Stimulated activated CD4-positive, alpha-beta T cell treated with anti-CD3 and anti-CD28 coated beads, Interleukin-1b, Interleukin-23, amount 100 ng/mL, for 48 hours (primary cell): ENCODE measurements at regions not wholly inside any gene's neighbourhood (a gene's known extent, or its start where the extent isn't known, plus 50 kb on each side); places are given as distances from the start of the nearest gene placed in this dataset.

ENCODE experiments used
- DNase-seq: peaks from one replicate; pipeline ENCODE4 v3.0.0-alpha.2; 2020

GRCh38 chr12:30874455-30875321, 51.9 kb upstream of the TSPAN11 start:
- no peak for DNase-seq

- no peak for DNase-seq
These were observed 55.9 kb upstream of the TSPAN11 start for GRCh38 chr12:30870491-30871265.

GRCh38 chr12:30867415-30867814, 59.1 kb upstream of the TSPAN11 start:
- DNase-seq: no peak

DNA sequence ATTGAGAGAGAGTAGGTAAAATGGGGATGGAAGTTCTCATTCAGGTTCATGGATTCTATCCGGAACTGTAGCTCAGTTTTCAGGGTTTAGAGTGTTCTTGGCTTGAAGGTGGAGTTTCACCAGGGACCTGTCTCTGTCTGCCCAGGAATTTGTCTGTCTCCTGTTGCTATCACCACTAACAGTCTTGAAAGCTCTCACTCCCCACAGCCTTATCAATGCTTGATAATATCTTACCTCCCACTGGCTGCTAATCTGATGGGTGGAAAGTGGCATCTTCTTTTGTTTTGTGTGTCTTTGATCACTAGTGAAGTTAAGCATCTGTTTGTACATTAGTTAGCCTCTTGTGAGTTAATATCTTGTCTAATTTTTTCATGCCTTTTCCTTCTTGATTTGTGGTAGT, 60.3 kb upstream of the TSPAN11 start:
- DNase-seq: no peak

- no peak for DNase-seq
These were observed 62.7 kb upstream of the TSPAN11 start for GRCh38 chr12:30863839-30864238.

- DNase-seq: no peak
These were observed 64.1 kb upstream of the TSPAN11 start for GRCh38 chr12:30862486-30862885.

GRCh38 chr12:30859226-30859625, 67.3 kb upstream of the TSPAN11 start:
- no peak for DNase-seq

DNA sequence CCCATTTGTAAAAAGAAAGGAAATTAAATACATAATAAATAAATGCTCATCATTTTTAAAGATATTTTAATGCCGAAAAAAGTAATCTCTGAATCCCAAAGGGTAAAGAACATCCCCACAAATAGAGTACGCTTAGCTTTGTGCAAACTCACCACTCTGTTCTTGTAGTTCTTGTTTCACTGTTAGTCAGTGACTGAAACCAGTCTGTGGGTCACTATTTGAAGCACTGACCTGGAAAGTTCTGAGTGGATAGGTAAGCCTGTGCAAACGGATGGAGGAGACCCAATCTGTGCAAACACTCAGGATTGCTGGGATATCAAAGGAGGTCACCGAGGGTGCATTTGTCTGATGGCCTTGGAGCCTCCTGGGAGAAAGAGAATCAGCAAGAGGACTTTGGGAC, 68.1 kb upstream of the TSPAN11 start:
- no peak for DNase-seq

- DNase-seq: no peak
These were observed 72.9 kb upstream of the TSPAN11 start for GRCh38 chr12:30853561-30854133.

DNA sequence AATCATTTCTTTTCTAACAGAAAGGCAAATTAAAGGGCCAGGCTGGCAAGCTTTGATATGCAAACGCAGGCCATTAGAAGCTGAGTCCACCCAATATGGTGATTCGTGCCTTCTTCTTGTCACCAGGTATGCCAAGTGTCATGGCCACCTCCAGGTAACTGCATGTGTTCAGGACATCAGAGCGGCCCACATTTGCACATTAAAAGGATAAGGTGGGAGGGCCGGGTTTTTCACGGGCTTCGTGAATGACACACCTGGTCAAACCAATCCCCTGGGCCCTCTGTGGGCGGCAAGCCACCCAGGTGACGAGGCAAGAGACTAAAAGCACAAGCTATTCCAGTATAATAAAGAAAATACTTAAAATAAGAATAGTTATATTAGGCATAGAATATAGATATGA, 75.9 kb upstream of the TSPAN11 start:
- DNase-seq: no peak

DNA sequence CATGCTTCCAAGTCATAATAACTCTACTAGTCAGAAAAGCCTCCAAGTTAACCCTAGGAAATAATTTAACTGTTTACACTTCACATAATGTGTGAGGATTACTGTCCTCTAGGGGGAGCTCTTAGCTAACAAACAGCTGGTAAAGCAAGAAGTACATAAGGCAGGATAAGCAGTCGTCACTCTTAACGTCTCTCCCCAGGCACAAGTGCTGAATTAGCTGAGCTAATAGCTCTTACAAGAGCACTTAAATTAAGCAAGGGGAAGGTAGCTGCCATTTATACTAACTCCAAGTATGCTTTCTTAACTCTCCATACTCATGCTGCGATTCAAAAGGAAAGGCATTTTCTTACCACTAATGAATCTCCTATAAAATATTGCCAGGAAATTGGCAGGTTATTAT, 79.3 kb upstream of the TSPAN11 start:
- DNase-seq: no peak

DNA sequence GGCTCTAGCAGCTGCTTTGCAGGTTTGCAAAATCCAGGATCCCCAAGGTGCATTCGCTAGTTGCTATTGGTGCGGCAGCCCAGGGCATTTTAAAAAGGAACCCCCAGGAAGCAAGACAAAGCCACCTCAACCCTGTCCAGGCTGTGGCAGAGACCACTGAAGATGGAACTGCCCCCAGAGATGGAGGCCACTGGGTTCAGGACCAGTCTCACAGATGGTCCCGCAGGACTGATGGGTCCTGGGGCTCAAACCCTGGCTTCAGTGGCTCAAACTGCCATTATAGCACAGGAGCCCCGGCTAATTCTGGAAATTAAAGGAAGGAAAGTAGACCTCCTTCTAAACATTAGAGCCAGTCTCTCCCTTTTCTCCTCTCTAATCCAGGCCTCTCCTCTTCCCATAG, 79.8 kb upstream of the TSPAN11 start:
- DNase-seq: no peak

DNA sequence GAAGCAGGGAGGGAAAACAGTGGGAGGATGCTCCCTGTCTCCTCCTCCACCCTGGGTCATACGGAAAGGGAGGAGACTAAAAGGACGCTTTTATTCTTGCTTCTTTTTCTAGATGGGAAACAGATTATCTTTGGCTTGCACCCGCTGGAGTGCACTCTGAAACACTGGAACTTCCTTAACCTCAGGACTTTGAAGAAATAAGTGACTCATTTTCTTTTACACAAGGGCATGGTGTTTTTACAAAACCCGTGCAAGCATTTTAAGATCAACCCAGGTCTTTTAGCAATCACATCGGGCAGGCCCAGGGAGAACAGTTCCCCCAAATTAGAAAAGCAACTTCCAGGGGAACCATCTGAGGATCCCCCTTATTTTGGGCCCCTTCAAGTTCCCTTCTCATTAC, 80.9 kb upstream of the TSPAN11 start:
- no peak for DNase-seq

- DNase-seq: no peak
These were observed 83.3 kb upstream of the TSPAN11 start for GRCh38 chr12:30843211-30843610.

DNA sequence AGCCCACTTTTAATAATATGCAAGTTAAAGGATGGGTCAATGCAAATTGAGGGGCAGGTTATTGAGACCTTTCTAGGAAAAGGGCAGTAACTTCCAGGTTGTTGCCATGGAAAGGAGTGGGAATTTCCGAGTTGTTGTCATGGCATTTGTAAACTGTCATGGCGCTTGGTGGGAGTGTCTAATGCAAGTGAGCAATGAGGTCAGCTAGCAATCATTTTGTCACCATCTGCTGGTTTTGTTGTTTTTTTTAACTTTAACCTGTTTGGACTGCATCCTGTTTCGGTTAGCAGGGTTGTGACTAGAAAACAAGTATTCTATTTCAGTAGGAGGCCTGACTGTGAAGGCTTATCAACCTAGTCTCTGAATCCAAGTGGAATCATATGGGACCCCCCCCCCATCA, 85.8 kb upstream of the TSPAN11 start:
- DNase-seq: no peak

DNA sequence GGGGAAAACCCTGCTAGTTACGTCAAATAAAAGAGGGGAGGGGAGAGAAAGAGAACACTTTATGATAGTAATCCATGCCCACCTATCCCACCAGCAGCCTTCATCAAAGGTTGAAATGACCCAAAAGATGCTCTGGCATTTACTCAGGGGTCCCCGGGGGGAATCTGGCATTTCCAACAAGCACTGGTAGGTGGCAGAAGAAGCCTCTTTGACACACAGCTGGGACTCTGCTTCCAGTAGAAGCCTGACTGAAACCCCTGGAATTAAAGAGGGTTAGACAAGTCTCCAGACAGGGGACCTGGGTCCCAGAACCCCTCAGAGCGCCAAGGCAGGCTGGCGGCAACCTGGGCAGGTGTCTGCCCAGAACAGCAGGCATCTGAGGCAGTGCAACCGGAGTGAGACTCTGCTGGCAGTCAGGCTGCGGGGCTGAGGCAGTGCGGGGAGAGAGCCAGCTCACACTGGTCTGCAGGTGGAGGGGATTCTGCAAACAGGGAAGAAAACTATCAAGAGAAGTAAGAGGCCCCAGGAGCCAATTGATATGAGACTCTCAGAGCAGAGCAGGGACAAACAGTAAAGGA, 85.0 kb upstream of the CAPRIN2 start:
- no peak for DNase-seq

- no peak for DNase-seq
These were observed 82.8 kb upstream of the CAPRIN2 start for GRCh38 chr12:30837595-30837994.

DNA sequence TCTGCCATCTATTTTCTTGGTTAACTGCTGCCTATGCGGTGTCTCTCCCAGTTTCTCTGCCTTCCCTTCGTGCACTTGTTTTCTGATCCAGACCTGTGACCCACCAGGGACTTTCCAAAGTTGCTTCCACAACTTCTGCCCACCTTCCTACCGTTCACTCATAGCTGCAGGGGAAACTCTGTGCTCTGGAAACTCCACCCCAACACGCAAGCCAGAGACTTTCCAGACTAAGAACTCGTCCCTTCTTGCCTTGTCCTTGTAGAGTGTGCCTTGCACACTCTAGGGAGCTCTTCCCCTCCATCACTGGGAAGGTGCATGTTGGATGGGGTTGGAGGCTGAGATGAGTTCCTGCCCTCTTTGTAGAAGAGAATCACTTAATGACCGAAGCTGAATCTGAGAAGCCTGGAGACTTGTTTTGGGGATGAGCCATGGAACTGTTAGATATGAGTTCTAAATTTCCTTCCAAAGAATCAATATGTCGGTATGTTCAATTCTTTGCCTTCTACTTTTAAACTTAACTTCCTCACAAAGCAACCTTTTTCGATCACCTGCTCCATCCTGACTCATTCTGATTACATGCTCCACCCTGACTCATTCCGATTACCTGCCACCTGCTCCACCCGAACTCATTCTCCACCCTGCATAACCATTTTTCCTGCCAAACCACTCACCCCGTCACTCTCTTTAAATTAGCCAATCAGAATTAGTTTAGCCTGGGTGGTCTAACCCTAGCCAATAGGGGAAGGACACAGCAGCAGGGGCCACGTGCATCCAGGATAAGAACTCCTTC, 82.1 kb upstream of the CAPRIN2 start:
- no peak for DNase-seq

DNA sequence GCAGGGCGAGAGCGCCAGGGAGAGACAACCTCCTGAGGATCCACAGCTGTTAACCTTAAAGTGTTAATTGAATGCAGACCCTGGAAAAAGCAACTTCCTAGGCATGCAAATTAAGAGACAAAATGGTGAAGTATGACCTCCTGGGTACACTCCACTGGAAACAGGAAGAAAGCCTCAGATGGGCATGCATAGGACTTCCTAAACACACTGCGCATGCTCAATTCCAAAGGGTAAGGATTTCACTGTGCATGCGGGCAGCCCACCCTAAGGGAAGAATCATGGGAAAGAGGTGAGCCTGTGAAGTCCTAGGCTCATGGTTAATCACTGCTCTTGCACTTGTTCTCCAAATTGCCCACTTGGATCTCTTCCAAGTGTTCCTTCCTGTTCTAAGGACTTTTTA, 80.5 kb upstream of the CAPRIN2 start:
- DNase-seq: no peak

GRCh38 chr12:30830751-30831150, 76.0 kb upstream of the CAPRIN2 start:
- no peak for DNase-seq

GRCh38 chr12:30829876-30830275, 75.1 kb upstream of the CAPRIN2 start:
- no peak for DNase-seq

DNA sequence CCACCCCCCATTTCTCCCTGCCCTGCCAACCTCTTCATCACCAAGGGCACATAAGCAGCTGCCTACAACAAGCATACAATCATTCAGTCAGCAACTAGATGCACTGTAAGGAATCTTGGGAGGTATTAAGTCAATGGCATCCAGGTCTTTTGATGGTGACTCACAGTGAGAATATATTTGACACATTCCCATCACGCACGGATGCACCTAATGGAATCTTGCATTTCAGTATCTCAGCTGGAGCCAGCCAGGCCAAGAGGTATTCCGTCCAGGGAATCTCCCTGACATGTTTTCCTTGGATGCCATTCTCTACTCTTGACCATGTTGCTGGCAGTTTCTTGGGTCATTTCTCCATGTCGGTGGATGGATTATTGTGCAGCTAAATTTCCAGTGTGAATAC, 73.9 kb upstream of the CAPRIN2 start:
- DNase-seq: no peak
